K562 (cell line): ENCODE measurements at regions not wholly inside any gene's neighbourhood (a gene's known extent, or its start where the extent isn't known, plus 50 kb on each side); places are given as distances from the start of the nearest gene placed in this dataset.

ENCODE experiments used
- ATAC-seq: fragments of 200-7000 bp; cut with Tn5 transposase; 3 replicates; pipeline ENCODE4 v1.9.1; 2020; ENCODE audit warnings: moderate library complexity
- BruUV-seq: library from RNA; stranded (reverse); fragments of 400-500 nt; replicated peaks from 2 replicates; lab custom pipeline; 2021; lab: Mats Ljungman, UMichigan
- CTCF ChIA-PET: fragments of 300-600 bp; formaldehyde crosslinking; extraction: SDS; loops from one replicate; lab custom pipeline; 2021; ENCODE audit warnings: low intra/inter-chr PET ratio; lab: Yijun Ruan, JAX
- POLR2A ChIA-PET: fragments of 300-600, 350-650 bp; sonication (Branson Sonifier 250); formaldehyde crosslinking; extraction: SDS; loops from one replicate; lab custom pipeline; 2021; ENCODE audit warnings: antibody characterized with exemption, inconsistent platforms; lab: Yijun Ruan, JAX
- DNase-seq, 4 experiments: peaks; one replicate each; pipeline versions ENCODE4 v3.0.0 to v3.0.0-alpha.2; 2011 to 2018; ENCODE audit warnings: low spot score in 3 of 4, mixed read lengths in 3 of 4; ENCODE audit errors: extremely low read depth in 1 of 4
- FAIRE-seq: peaks from 2 replicates; lab custom pipeline; 2011; peaks lifted over from hg19 to GRCh38; lab: Jason Lieb, UNC
- H2AFZ ChIP-seq: 2 replicates; pipeline ENCODE4 v1.6.0; 2011; ENCODE audit warnings: low read depth, low read length, control low read depth, inconsistent platforms
- H3K27ac ChIP-seq: fragments of 200-600 bp; 3 replicates; pipeline ENCODE4 v1.8.0; 2011; ENCODE audit warnings: low read depth, mild to moderate bottlenecking, control low read depth, inconsistent platforms, low read length, moderate library complexity, mixed read lengths; ENCODE audit errors: extremely low read depth
- H3K27me3 ChIP-seq, 2 experiments: fragments of 300-600 bp in 1 of 2; 2 replicates in 1 of 2; 3 replicates in 1 of 2; pipeline versions ENCODE4 v1.6.0 to v1.8.0; 2011; ENCODE audit warnings: inconsistent platforms in 2 of 2, low read length in 2 of 2, mild to moderate bottlenecking in 1 of 2, mixed read lengths in 1 of 2, moderate library complexity in 1 of 2; ENCODE audit not compliant: control insufficient read depth in 2 of 2, insufficient read depth in 2 of 2
- H3K36me3 ChIP-seq: fragments of 300-600 bp; 3 replicates; pipeline ENCODE4 v1.8.0; 2011; ENCODE audit warnings: mild to moderate bottlenecking, low read length, inconsistent platforms; ENCODE audit not compliant: control insufficient read depth, insufficient read depth
- H3K4me1 ChIP-seq, 2 experiments: fragments of 200-600 bp in 1 of 2; replicated peaks in 1 of 2; 2 replicates in 1 of 2; 3 replicates in 1 of 2; pipeline versions ENCODE4 v1.5.1 to v1.8.0; 2011; ENCODE audit warnings: inconsistent platforms in 2 of 2, low read length in 2 of 2, mild to moderate bottlenecking in 1 of 2, mixed read lengths in 1 of 2, moderate library complexity in 1 of 2; ENCODE audit not compliant: control insufficient read depth in 2 of 2, insufficient read depth in 2 of 2
- H3K4me2 ChIP-seq: 2 replicates; pipeline ENCODE4 v1.6.1; 2011; ENCODE audit warnings: low read length, control low read depth, inconsistent platforms, mixed read lengths; ENCODE audit not compliant: insufficient read depth
- H3K4me3 ChIP-seq: fragments of 200-600 bp; sonication (generic), shearing (Covaris generic); 2 replicates; pipeline ENCODE4 v1.5.1; 2016; ENCODE audit warnings: control low read depth, inconsistent platforms
- H3K79me2 ChIP-seq: fragments of 200-600 bp; 3 replicates; pipeline ENCODE4 v1.8.0; 2011; ENCODE audit warnings: low read length, inconsistent platforms; ENCODE audit not compliant: control insufficient read depth, insufficient read depth
- H3K9ac ChIP-seq, 2 experiments: 2 replicates each; pipeline versions ENCODE4 v1.6.0 to v1.6.1; 2011; ENCODE audit warnings: low read depth in 2 of 2, low read length in 2 of 2, control low read depth in 1 of 2, inconsistent platforms in 1 of 2, mild to moderate bottlenecking in 1 of 2, mixed read lengths in 1 of 2; ENCODE audit not compliant: insufficient read depth in 1 of 2
- H3K9me1 ChIP-seq: one replicate; pipeline ENCODE4 v1.6.0; 2011; ENCODE audit warnings: inconsistent platforms, mild to moderate bottlenecking, low read length, moderate library complexity; ENCODE audit not compliant: control insufficient read depth, insufficient read depth
- H3K9me3 ChIP-seq: replicated peaks from 2 replicates; pipeline ENCODE4 v1.5.1; 2011; ENCODE audit warnings: low read depth, low read length, inconsistent platforms; ENCODE audit not compliant: control insufficient read depth, insufficient read depth
- H4K20me1 ChIP-seq: replicated peaks from 2 replicates; pipeline ENCODE4 v1.6.1; 2011; ENCODE audit warnings: low read length, inconsistent platforms, mixed read lengths; ENCODE audit not compliant: control insufficient read depth, insufficient read depth
- BMI1 ChIP-seq: fragments of 150-350 bp; IDR thresholded peaks from 2 replicates; pipeline ENCODE4 v1.6.1; 2014; ENCODE audit warnings: low read length
- EGR1 ChIP-seq: fragments of 450-650 bp; conservative IDR thresholded peaks from 2 replicates; pipeline ENCODE4 v1.6.1; 2017; ENCODE audit warnings: mild to moderate bottlenecking
- FOXJ2 ChIP-seq: fragments of 200-800 bp; sonication (Bioruptor generic); IDR thresholded peaks from 2 replicates; pipeline ENCODE4 v1.6.1; 2016; ENCODE audit warnings: missing genetic modification characterization, missing compliant biosample characterization
- GTF2F1 ChIP-seq: IDR thresholded peaks from 2 replicates; pipeline ENCODE4 v1.6.1; 2011; ENCODE audit warnings: low read depth, low read length, improper control_type of control experiment
- HDAC2 ChIP-seq: fragments of 450-650 bp; IDR thresholded peaks from 2 replicates; pipeline ENCODE4 v1.6.1; 2016; ENCODE audit warnings: mild to moderate bottlenecking
- KDM2B ChIP-seq: fragments of 250-450 bp; sonication (Bioruptor Pico); IDR thresholded peaks from 2 replicates; pipeline ENCODE4 v1.8.0; 2021; ENCODE audit warnings: mild to moderate bottlenecking, moderate library complexity
- LEF1 ChIP-seq: fragments of 450-650 bp; IDR thresholded peaks from 2 replicates; pipeline ENCODE4 v1.6.1; 2016; ENCODE audit warnings: mild to moderate bottlenecking
- MAZ ChIP-seq, 2 experiments: fragments of 450-650 bp in 1 of 2; sonication (generic) in 1 of 2; formaldehyde crosslinking; IDR thresholded peaks in 1 of 2; conservative IDR thresholded peaks in 1 of 2; 2 replicates each; pipeline versions ENCODE4 v1.4.0 to v1.5.0; 2020; ENCODE audit warnings: mild to moderate bottlenecking in 1 of 2, missing genetic modification reagents in 1 of 2
- MCM3 ChIP-seq: fragments of 450-650 bp; IDR thresholded peaks from 2 replicates; pipeline ENCODE4 v1.6.1; 2016
- THRB ChIP-seq: fragments of 450-650 bp; formaldehyde crosslinking; conservative IDR thresholded peaks from 2 replicates; pipeline ENCODE4 v1.4.0; 2022; ENCODE audit warnings: mild to moderate bottlenecking, missing genetic modification characterization
- ZEB2 ChIP-seq: fragments of 450-650 bp; IDR thresholded peaks from 2 replicates; pipeline ENCODE4 v1.6.1; 2016
- ZNF133 ChIP-seq: fragments of 250-450 bp; sonication (Bioruptor Pico); IDR thresholded peaks from 2 replicates; pipeline ENCODE4 v1.4.0; 2020; ENCODE audit warnings: mild to moderate bottlenecking
- ZNF23 ChIP-seq: fragments of 250-450 bp; sonication (Bioruptor Pico); IDR thresholded peaks from 2 replicates; pipeline ENCODE4 v1.4.0; 2020; ENCODE audit warnings: mild to moderate bottlenecking
- ZNF263 ChIP-seq: sonication (generic); formaldehyde crosslinking; IDR thresholded peaks from 2 replicates; pipeline ENCODE4 v1.8.0; 2022; ENCODE audit warnings: mild to moderate bottlenecking, missing genetic modification reagents, borderline replicate concordance
- ZNF408 ChIP-seq: fragments of 250-450 bp; sonication (Bioruptor Pico); IDR thresholded peaks from 2 replicates; pipeline ENCODE4 v1.4.0; 2020; ENCODE audit warnings: low read depth, mild to moderate bottlenecking, moderate library complexity
- ZNF695 ChIP-seq: fragments of 450-650 bp; formaldehyde crosslinking; IDR thresholded peaks from 2 replicates; pipeline ENCODE4 v1.4.0; 2020; ENCODE audit warnings: mild to moderate bottlenecking, moderate library complexity
- ZSCAN29 ChIP-seq: fragments of 450-650 bp; IDR thresholded peaks from 2 replicates; pipeline ENCODE4 v1.6.1; 2017
- WGBS: fragments of 100-300 bp; shearing (Covaris generic); methylation state at CpG from one replicate; pipeline ENCODE4 v1.1.6; 2016; ENCODE audit warnings: low coverage, mixed read lengths; ENCODE audit not compliant: insufficient coverage; ENCODE audit errors: missing lambda C conversion rate; 5-methylcytosine and 5-hydroxymethylcytosine counted together
- in situ Hi-C: fragments of 300-500 bp; cut with MboI; formaldehyde crosslinking; loops from 4 replicates; pipeline ENCODE4 v1.15.0; 2018; ENCODE audit warnings: inconsistent platforms, mixed read lengths
- intact Hi-C: fragments of 100-400 bp; cut with micrococcal nuclease; formaldehyde crosslinking; loops from 2 replicates; pipeline ENCODE4 v1.14.2; 2022

- Histone ChIP-seq H3K36me3 (no peaks in the 10 kb centered on the region), H3K79me2 (no peaks in the 10 kb centered on the region), H3K4me1 (no peaks in the 10 kb centered on the region), H3K4me3 (no peak overlapping the region), H3K4me2 (no peak overlapping the region), H3K9me3 (no peaks in the 10 kb centered on the region), H3K27ac (no peak overlapping the region), H3K9ac (no peak overlapping the region), H4K20me1 (no peaks in the 10 kb centered on the region; the same call in none of the 2 replicates), H2AFZ (no peak overlapping the region), H3K9me1 (no peaks in the 10 kb centered on the region), H3K27me3 (peaks cover 2 to 37% of the 10 kb centered on the region in 2 experiments; a peak in 3 of 5 replicates)
- TF ChIP-seq ZNF133 (CRISPR knock-in tag) (no peak), ZNF23 (no peak), ZSCAN29 (no peak), THRB (CRISPR knock-in tag) (no peak), ZNF408 (CRISPR knock-in tag) (no peak), LEF1 (no peak), BMI1 (no peak), ZNF263 (CRISPR knock-in tag) (no peak), KDM2B (CRISPR knock-in tag) (no peak), EGR1 (no peak), GTF2F1 (no peak), MAZ (CRISPR knock-in tag; conservative IDR thresholded peaks at IDR 0.05 in 1 of 2, IDR thresholded peaks at IDR 0.05 in 1 of 2) (no peak), HDAC2 (no peak), MCM3 (no peak), ZNF695 (no peak), ZEB2 (no peak), FOXJ2 (tag) (no peak)
- ChIA-PET CTCF (no interaction called here), POLR2A (no interaction called here)
- ATAC-seq (no peak), DNase-seq (no peak), FAIRE-seq (no peak)
- WGBS, result 1% methylated on average over 26 of the region's 26 CpGs
- intact Hi-C loops, result no loop called here
- no TSS peak for BruUV-seq
- in situ Hi-C loops, result no loop called here
Measured at GRCh38 chr20:57810511-57811373, 100.9 kb upstream of the PMEPA1 start.
